Effector CD4-positive, alpha-beta T cell (primary cell): ENCODE measurements at regions not wholly inside any gene's neighbourhood (a gene's known extent, or its start where the extent isn't known, plus 50 kb on each side); places are given as distances from the start of the nearest gene placed in this dataset.
"Not testable (repeated sequence)": the region's sequence is repeated elsewhere in the genome, so short reads cannot be mapped to it uniquely, and the experiment has no call there.

Experiments
- DNase-seq: peaks from one replicate; pipeline ENCODE4 v3.0.0-alpha.2; 2020

GRCh38 chr2:224173210-224173609 is 134.1 kb upstream of the SERPINE2 start:
- no peak for DNase-seq

GRCh38 chr2:224171226-224171625 is 132.1 kb upstream of the SERPINE2 start:
- DNase-seq, result no peak

GRCh38 chr2:224169847-224170246 is 130.8 kb upstream of the SERPINE2 start:
- DNase-seq, result no peak

DNA sequence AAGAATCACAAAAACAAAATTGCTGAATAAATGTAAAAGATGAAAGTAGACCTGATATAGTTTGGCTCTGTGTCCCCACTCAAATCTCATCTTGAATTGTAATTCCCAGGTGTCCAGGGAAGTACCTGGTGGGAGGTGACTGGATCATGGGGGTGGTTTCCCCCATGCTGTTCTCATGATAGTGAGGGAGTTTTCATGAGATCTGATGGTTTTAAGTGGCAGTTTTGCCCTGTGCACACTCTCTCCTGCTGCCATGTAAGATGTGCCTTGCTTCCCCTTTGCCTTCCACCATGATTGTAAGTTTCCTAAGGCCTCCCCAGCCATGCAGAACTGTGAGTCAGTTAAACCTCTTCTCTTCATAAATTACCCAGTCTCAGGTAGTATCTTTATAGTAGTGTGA is 128.7 kb upstream of the SERPINE2 start:
- DNase-seq, result not testable (repeated sequence)

DNA sequence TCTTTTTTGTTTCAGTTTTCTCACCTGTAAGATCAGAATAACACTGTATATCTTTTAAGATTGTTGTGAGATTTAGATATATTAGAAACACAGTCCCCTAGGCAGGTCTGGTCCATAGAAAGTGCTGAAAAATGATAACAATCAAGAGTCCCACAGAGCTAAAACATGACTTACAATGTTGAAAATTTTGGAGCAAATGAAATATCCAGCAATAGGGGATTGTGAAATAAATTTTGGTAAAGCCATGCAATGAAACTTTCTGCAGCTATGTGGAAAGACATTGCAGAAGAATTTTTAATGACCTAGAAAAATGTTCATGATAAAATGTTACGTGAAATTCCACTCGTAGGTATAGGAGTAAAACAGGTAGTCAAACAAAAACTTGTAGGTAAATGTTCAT is 127.6 kb upstream of the SERPINE2 start:
- DNase-seq, result no peak

DNA sequence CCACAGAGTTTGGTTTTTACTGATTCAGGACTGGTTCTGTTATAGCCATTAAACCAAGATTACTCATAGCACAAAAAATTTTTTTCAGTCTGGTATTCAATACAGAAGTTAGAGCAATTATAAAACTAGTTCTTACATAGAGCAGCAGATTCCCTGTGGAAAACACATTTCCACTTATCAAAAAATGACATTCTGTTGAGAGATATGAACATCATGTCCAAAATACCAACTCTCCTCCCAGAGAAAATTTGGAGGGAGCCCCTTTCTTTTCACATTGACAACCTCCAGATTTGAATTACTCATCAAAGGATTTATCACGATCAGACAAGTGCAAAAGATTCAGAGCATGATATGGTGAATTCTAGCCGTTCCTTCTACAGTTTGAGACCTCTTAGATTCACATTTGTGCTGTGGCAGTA is 126.8 kb upstream of the SERPINE2 start:
- DNase-seq, result no peak

- DNase-seq, result no peak
Measured at GRCh38 chr2:224163566-224164307, 124.7 kb upstream of the SERPINE2 start.

GRCh38 chr2:224162122-224162521 is 123.0 kb upstream of the SERPINE2 start:
- DNase-seq, result no peak

- no peak for DNase-seq
Measured at GRCh38 chr2:224161712-224162111, 122.6 kb upstream of the SERPINE2 start.

GRCh38 chr2:224160917-224161316 is 121.8 kb upstream of the SERPINE2 start:
- no peak for DNase-seq

GRCh38 chr2:224159345-224159928 is 120.4 kb upstream of the SERPINE2 start:
- no peak for DNase-seq

- DNase-seq, result no peak
Measured at GRCh38 chr2:224158831-224159230, 119.7 kb upstream of the SERPINE2 start.

- DNase-seq, result no peak
Measured at GRCh38 chr2:224158061-224158460, 119.0 kb upstream of the SERPINE2 start.

DNA sequence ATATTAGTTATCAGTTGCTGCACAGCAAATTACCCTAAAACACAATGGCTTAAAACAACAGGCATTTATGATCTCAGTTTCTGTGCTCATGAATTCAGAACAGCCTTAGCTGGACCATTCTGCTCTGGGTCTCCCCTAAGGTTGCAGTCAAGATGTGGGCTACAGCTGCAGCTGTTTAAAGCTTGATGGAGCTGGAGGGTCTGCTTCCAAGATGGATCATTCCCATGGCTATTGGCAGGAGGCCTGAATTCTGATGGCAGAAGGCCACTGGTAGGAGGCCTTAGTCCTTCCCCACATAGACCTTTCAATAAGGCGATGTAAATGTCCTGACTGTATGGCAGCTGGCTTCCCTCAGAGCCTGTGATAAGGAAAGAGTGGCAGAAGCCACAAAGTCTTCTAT is 118.6 kb upstream of the SERPINE2 start:
- DNase-seq, result no peak

DNA sequence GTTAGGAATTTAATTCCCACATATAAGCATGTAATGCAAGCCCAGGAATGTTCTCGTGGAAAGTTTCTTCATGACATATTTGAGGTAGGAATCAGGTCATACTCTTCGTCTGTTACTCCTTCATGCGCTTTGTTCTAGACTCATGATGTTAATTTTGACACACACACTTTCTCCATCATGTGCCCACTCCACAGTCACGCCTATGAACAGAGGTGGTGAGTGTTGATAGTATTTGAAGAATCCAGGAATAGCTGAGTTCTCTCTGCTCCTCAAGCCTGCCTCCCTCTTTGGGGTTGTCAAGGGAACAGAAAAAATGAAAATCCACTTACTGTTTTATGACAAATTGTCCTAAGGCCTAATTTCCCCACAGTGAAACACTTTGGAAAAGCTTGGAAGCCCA is 117.3 kb upstream of the SERPINE2 start:
- DNase-seq, result no peak

DNA sequence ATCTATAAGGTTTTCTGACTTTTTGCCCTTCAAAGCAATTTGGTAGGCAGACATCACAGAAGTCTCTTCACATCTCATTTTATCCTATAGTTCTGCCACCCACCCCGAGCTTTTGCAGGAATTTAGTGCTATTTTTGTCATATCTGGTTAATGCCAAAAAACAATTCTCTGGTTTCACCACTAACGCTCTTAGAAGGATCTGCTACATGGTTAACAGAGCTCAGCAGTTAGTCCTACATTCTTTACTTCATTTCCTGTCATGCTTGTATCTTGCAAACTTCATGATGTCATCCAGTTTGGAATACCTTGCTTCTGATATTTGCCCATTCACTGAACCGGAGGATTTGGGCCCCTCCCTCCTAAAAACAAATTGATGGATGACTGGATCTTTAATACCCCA is 116.8 kb upstream of the SERPINE2 start:
- DNase-seq, result no peak

- no peak for DNase-seq
Measured at GRCh38 chr2:224155371-224155770, 116.3 kb upstream of the SERPINE2 start.

GRCh38 chr2:224151680-224152310 is 112.7 kb upstream of the SERPINE2 start:
- no peak for DNase-seq

GRCh38 chr2:224151161-224151560 is 112.1 kb upstream of the SERPINE2 start:
- no peak for DNase-seq

- DNase-seq, result not testable (repeated sequence)
Measured at GRCh38 chr2:224148058-224148457, 109.0 kb upstream of the SERPINE2 start.

GRCh38 chr2:224147174-224147573 is 108.1 kb upstream of the SERPINE2 start:
- no peak for DNase-seq

DNA sequence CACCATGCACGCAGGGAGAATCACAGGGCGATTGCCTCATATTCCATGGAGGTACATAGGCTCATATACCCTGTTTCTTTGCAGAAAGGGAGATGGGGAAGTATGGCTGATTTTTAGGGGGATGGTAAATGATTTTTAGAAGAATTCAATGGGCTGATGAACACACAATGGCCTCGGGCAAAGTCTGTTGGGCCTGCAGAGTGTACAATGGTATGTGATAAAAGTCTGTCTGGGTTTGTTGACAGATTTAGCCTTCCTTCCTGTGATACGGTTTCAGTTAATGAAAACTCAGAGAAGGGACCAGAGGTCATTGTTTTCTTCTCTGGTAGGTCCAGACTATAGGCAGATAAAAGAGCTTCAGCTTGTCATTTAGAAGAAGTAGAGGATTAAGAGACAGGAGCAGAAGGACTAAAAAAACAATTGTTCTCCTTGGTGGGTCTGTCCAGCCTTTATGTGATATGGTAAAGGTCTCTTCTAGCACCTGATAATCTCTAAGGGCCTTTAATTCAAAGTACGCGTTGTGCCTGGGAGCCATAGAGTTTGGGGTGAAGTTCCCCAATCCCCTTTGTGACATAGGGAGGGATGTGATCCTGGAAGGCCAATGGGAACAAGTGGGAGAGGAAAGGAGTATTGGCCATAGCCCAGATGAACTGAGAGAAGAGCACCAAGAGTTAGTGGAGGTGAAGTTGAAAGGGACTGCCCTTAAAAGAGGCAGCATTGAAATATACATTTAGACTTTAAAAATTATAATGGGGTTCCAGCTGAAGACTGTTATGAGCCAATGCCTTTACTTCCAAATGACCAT is 107.5 kb upstream of the SERPINE2 start:
- DNase-seq, result no peak

GRCh38 chr2:224145751-224146355 is 106.8 kb upstream of the SERPINE2 start:
- no peak for DNase-seq
